ENCODE measurements at regions not wholly inside any gene's neighbourhood (a gene's known extent, or its start where the extent isn't known, plus 50 kb on each side); places are given as distances from the start of the nearest gene placed in this dataset.
"Not testable (repeated sequence)": the region's sequence is repeated elsewhere in the genome, so short reads cannot be mapped to it uniquely, and the experiment has no call there.

DNA sequence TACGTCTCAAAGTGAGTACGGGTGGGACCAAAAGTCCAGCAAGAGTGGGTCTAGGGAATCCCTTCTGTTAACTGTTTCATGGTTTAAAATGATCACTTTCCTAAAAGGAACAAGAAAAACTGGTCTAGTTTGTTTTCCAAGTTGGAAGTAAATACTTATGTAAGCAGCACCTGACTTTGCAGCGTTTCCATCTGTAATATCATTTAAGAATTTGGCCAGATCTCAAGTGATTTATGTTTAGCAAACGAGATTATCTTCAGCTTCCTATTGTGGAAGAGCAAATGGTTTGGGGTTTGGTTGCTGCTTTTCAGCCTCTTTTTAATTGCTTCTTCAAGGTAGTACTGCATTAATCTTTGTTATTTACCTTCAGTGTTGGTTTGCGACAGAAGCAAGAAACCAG is 50.4 kb downstream of the FHIP1A start:
- CTCF ChIA-PET, result no interaction called here

GRCh38 chr4:151460434-151460833 is 51.5 kb downstream of the FHIP1A start:
- ChIA-PET CTCF (no interaction called here), POLR2A (no interaction called here)

More for the DNA sequence above, 50.4 kb downstream of the FHIP1A start:
- POLR2A ChIA-PET, result no interaction called here

DNA sequence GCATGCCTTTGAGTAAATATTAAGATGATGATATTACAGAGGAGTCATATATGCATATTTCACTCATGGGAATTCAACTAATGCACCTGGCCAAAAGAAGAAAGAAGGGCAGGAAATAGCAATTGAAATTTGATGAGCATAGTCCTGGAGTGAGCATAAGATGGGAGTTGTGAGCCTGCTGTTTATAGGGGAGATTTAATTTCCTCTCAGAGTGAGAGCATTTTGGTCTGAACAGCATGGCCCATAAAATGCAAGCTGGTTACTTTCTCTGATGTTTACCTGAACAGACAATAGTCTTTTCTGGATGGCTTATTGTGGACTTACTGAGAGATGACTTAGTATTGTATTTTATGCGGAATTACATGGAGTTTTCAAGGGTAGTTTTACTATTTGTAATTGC is 53.6 kb downstream of the FHIP1A start:
- CTCF ChIA-PET, result no interaction called here
- POLR2A ChIA-PET, result no interaction called here

DNA sequence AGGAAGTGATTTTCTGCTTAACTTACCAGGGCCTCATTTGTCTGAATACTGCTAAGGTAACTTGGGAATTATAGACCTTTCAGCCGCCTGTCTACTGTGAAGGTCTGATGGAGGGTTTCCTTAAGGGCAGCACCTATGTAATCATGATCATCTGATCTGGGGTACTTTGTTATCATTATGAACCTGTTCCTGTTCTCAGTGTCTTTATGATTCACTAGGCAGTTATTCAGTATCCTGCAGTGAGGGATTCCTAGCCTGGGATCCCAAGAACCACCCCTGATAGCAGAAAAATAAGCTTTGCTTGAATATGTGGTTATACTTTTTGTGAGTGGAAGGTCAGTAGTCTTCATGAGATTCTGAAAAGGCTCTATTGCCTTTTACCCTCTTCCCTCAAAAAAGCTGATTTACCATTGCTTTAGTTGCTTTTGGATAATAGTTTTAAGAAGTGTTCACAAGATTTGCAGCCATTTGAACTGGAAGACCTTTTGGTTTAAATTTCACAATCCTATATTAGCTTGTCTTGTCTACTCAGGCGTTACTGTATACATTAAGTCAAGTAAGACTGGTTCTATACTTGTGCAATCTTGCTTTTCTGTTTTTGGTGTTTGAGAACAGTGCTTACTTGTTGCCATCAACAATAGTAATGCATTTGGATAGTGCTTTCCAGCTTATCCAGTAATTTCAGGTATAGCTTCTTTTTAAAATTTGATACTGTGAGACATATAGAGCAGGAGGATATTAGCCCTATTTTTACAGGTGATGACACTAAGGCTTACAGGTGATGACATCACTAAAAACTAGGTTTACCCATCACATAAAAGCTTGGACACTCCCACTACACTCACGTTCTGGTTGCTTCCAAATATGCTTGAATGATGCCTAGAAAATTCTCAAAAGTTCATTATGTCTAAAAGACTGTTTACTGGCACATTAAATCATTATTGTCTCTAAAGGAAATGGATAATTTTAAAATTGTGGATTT is 60.0 kb downstream of the FHIP1A start:
- CTCF ChIA-PET, result no interaction called here
- POLR2A ChIA-PET, result no interaction called here

DNA sequence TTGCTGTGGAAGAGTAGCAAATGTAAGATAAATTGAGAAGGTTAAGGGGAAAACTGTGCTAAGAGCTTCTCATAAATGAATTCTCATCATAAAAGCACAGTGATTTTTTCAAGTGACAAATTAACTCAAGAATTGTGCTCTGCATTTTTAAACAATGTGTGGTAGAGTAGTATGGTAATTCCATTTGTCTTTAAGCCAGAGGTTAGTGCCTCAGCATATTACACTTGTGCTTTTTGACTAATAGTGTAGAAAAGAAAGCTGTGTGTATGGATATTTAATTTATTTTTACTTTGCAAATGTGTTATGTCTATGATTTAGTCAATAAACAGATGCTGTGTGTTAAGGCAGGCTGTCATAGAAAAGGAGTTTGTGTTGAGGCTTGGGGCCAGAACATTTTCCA is 61.0 kb downstream of the FHIP1A start:
- POLR2A ChIA-PET, result no interaction called here

DNA sequence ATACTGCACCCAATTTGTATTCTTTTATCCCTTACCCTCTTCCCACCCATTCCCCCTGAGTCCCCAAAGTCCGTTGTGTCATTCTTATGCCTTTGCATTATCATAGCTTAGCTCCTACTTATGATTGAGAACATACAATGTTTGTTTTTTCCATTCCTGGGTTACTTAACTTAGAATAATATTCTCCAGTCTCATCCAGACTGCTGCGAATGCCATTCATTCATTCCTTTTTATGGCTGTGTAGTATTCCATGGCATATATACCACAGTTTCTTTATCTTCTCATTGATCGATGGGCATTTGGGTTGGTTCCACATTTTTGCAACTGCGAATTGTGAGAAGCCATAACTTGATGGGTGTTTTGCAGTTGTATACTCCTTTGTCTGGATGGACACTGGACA is 62.8 kb downstream of the FHIP1A start:
- ChIA-PET CTCF (no interaction called here), POLR2A (no interaction called here)

More for the DNA sequence above, 61.0 kb downstream of the FHIP1A start:
- CTCF ChIA-PET, result no interaction called here

DNA sequence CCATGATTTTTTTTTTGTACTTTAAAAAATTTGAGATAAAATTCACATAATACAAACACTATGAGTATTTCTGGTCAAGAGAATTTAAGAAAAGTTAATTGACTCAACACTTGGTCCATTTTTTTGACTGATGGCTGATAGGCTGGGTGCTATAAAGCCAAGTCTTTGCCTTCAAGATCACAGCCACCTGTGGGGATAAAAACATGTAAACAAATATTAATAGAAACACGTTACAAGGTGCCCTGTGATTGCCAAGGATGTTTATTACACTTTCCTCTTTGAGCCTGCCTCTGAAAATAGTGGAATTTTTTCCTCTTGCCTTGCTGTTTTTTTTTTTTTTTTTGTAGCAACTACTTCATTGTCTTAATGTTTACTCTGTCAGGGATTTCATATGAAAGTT is 63.3 kb downstream of the FHIP1A start:
- POLR2A ChIA-PET, result no interaction called here
- CTCF ChIA-PET, result no interaction called here

DNA sequence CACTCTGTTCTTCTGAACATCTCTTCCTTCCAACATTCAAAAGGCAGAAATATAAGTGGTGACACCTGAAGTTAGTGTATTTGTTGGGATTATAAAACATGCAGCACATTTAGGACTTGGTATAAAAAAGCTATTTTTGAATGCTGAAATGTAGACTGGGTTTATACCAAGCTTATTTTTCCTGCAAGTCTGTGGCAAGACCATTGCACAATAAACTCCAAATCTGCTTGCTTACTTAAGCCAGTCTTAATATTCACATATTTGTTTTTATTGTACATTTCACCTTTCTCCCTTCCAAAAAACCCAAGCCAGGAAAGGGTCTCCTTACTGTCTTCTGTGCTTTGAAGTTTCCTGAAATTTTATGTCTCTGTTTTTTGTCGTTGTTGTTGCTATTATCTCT is 63.7 kb downstream of the FHIP1A start:
- CTCF ChIA-PET, result no interaction called here

GRCh38 chr4:151473521-151474097 is 64.6 kb downstream of the FHIP1A start:
- ChIA-PET CTCF (no interaction called here), POLR2A (no interaction called here)

More for the DNA sequence above, 63.7 kb downstream of the FHIP1A start:
- POLR2A ChIA-PET, result no interaction called here

- POLR2A ChIA-PET, result no interaction called here
- CTCF ChIA-PET, result no interaction called here
Measured at GRCh38 chr4:151475035-151475714, 66.2 kb downstream of the FHIP1A start.

DNA sequence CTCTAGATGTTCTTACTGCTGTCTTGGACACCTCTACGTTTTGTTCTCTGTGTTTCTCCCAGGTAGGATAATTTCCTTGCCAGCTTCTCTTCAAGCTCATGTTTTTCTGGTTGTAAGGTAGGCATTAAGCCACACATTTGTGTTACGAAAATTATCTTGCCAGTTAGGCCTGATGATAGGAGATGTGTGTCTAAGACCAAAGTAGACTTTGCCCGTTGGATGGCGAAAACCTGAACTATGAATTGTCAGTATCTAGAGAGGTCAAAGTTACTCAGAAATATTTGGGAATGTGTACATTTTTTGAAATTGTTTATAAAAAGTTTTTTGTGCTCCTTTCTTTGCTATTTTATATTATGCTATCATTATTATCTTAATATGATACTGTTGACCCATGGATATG is 72.8 kb downstream of the FHIP1A start:
- POLR2A ChIA-PET, result no interaction called here
- CTCF ChIA-PET, result no interaction called here

DNA sequence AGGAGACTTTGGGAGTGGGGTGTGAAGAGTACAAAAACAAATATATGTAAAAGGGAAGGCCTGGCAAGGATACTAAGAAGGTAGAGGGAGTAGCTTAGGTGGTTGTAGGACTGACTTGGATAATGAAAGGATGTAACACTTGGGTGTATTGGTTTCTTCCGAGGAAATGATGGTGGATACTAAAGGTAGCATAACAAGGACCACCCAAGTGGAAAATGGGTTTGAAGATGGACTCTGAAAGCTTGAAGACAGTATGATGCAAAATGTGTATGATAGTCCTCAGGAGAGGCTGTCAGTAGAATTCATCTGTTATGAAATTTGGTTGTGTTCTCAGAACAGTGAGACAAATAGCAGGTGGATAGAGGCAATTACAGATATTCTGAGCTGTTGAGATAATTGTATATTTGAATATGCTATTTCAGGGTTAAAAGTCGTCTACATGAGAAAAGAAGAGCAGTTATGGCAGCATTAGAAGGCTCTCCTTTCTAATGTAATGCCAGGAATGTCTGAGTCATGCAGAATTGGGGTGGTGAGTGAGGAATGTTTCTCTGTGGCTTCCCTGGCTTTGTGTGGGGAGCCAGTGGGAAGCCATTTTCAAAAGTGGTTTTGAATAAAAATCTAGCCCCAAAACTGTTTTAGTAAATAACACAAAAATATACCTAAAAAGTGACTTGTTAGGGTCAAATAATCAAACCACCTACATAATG is 75.6 kb downstream of the FHIP1A start:
- POLR2A ChIA-PET, result no interaction called here
- CTCF ChIA-PET, result no interaction called here

DNA sequence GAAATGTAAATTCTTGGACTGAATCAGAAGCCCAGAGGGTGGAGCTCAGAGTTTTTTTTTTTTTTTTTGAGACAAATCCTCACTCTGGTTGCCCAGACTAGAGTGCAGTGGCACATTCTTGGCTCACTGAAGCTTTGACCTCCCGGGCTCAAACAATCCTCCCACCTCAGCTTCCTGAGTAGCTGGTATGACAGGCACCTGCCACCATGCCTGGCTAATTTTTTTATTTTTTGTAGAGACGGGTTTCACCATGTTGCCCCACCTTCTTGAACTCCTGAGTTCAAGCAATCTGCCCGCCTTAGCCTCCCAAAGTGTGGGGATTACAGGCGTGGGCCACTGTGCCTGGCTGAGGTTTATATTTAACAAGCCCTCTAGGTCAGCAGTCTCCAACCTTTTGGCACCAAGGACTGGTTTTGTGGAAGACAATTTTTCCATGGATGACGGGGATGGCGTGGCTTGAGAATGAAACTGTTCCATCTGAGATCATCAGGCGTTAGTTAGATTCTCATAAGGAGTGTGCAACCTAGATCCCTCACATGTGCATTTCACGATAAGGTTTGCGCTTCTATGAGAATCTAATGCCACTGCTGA is 76.7 kb downstream of the FHIP1A start:
- CTCF ChIA-PET, result no interaction called here
- POLR2A ChIA-PET, result no interaction called here

DNA sequence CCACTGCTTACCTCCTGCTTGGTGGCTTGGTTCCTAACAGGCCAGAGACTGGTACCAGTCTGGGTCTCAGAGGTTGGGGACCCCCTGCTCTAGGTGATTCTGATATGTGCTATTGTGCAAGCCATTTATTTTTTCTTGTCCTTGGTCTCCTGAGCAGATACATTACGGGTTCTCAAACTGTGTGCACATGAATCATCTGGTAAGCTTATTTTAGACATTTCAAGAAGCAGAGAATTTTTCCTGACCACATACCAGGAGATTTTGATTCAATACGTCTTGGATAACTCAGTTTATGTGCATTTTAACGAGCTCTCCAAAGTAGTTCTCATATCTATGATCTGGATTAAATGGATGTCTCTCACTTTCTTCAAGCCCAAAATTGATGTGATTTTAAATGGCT is 77.2 kb downstream of the FHIP1A start:
- ChIA-PET CTCF (no interaction called here), POLR2A (no interaction called here)

GRCh38 chr4:151488968-151489367 is 80.0 kb downstream of the FHIP1A start:
- CTCF ChIA-PET, result no interaction called here
- POLR2A ChIA-PET, result no interaction called here

GRCh38 chr4:151489462-151490203 is 80.7 kb downstream of the FHIP1A start:
- CTCF ChIA-PET, result no interaction called here
- POLR2A ChIA-PET, result no interaction called here

DNA sequence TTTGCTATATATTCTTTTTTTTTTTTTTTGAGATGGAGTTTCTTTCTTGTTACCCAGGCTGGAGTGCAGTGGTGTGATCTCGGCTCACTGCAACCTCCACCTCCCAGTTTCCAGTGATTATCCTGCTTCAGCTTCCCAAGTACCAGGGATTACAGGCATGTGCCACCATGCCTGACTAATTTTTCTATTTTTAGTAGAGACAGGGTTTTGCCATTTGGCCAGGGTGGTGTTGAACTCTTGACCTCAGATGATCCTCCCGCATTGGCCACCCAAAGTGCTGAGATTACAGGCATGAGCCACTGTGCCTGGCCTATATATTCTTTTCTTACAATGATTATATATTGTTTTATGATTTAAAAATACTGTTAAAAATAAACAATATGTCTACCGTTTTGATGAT is 86.6 kb downstream of the FHIP1A start:
- POLR2A ChIA-PET, CTCF ChIA-PET: not testable (repeated sequence)

DNA sequence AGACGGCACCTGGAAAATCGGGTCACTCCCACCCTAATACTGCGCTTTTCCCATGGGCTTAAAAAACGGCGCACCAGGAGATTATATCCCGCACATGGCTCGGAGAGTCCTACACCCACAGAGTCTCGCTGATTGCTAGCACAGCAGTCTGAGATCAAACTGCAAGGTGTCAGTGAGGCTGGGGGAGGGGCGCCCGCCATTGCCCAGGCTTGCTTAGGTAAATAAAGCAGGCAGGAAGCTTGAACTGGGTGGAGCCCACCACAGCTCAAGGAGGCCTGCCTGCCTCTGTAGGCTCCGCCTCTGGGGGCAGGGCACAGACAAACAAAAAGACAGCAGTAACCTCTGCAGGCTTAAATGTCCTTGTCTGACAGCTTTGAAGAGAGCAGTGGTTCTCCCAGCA is 102.6 kb downstream of the FHIP1A start:
- POLR2A ChIA-PET, CTCF ChIA-PET: not testable (repeated sequence)

- ChIA-PET POLR2A (no interaction called here), CTCF (no interaction called here)
Measured at GRCh38 chr4:151517896-151518295, 108.9 kb downstream of the FHIP1A start.

DNA sequence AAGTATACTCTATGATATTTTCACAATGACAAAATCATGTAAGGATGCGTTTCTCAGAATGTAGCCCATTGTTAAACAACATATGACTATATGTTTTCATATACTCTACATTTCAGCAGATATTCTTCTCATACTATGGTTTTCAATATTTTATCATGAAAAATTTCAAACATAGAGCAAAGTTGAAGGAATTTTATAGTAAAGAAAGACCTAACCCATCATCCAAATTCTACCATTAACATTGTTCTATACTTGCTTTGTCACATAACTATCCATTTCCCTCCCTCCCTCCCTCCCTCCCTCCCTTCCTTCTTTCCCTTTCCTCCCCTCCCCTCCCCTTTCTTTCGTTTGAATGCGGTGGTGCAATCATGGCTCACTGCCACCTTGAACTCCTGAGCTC is 109.4 kb downstream of the FHIP1A start:
- ChIA-PET CTCF (no interaction called here), POLR2A (no interaction called here)
